Mucosa of descending colon (tissue), 3 donors: ENCODE measurements at regions not wholly inside any gene's neighbourhood (a gene's known extent, or its start where the extent isn't known, plus 50 kb on each side); places are given as distances from the start of the nearest gene placed in this dataset.

ENCODE experiments used
- ATAC-seq: fragments of 200-7000 bp; cut with Tn5 transposase; one replicate; pipeline ENCODE4 v1.9.1; 2020; ENCODE audit warnings: mild to moderate bottlenecking, moderate library complexity
- DNase-seq, 3 donors: peaks; one replicate each; pipeline ENCODE4 v3.0.0-alpha.2; 2020
- H3K36me3 ChIP-seq: fragments of 200-600 bp; one replicate; pipeline ENCODE4 v1.8.0; 2021; ENCODE audit warnings: low read depth, mild to moderate bottlenecking
- H3K4me1 ChIP-seq: fragments of 200-600 bp; one replicate; pipeline ENCODE4 v1.8.0; 2021; ENCODE audit warnings: low read depth, mild to moderate bottlenecking
- H3K4me3 ChIP-seq: fragments of 200-600 bp; one replicate; pipeline ENCODE4 v1.8.0; 2021; ENCODE audit warnings: mild to moderate bottlenecking
- H3K9me3 ChIP-seq: fragments of 200-600 bp; one replicate; pipeline ENCODE4 v1.8.0; 2021; ENCODE audit warnings: mild to moderate bottlenecking
- CTCF ChIP-seq: fragments of 200-600 bp; IDR thresholded peaks from one replicate; pipeline ENCODE4 v1.8.0; 2022; ENCODE audit warnings: antibody characterized with exemption, mild to moderate bottlenecking
- intact Hi-C, 2 donors: fragments of 100-400 bp; cut with DNase I in 1 of 2; cut with micrococcal nuclease in 1 of 2; formaldehyde crosslinking; loops; one replicate each; pipeline versions ENCODE4 v1.11.0 to v1.11.1; 2022; cut with DNase I, micrococcal nuclease
- donor health status: DM: no; HTN: no; CAD: no; lungs with moderate emphysema.
- donor health status: DM: no; HTN: no; CAD: no.
- donor health status: DM: no; HTN: yes; CAD: no.

GRCh38 chr15:61403884-61404283 is 174.8 kb upstream of the RORA start:
- no peak for DNase-seq
- no peak for TF ChIP-seq CTCF
- Histone ChIP-seq H3K4me1 (no peaks in the 10 kb centered on the region), H3K4me3 (no peak overlapping the region), H3K9me3 (no peaks in the 10 kb centered on the region), H3K36me3 (no peaks in the 10 kb centered on the region)
- no peak for ATAC-seq
- intact Hi-C loops: no loop called here

GRCh38 chr15:61401903-61402698 is 173.0 kb upstream of the RORA start:
- DNase-seq: no peak
- intact Hi-C loops: no loop called here

GRCh38 chr15:61398310-61398709 is 169.2 kb upstream of the RORA start:
- Histone ChIP-seq H3K4me1 (no peaks in the 10 kb centered on the region), H3K4me3 (no peak overlapping the region), H3K36me3 (no peaks in the 10 kb centered on the region), H3K9me3 (no peaks in the 10 kb centered on the region)
- intact Hi-C loops: no loop called here
- no peak for DNase-seq
- ATAC-seq: no peak
- TF ChIP-seq CTCF: no peak

More at GRCh38 chr15:61401903-61402698, 173.0 kb upstream of the RORA start:
- Histone ChIP-seq H3K4me3 (no peak overlapping the region), H3K9me3 (no peaks in the 10 kb centered on the region), H3K4me1 (no peaks in the 10 kb centered on the region), H3K36me3 (no peaks in the 10 kb centered on the region)
- no peak for TF ChIP-seq CTCF
- no peak for ATAC-seq

- TF ChIP-seq CTCF: no peak
- Histone ChIP-seq H3K4me1 (no peaks in the 10 kb centered on the region), H3K36me3 (no peaks in the 10 kb centered on the region), H3K9me3 (no peaks in the 10 kb centered on the region), H3K4me3 (no peak overlapping the region)
- DNase-seq: peak in 1 of 3 donors; percentile 21
- intact Hi-C loops: no loop called here
- ATAC-seq: peak; percentile 88
Measured at GRCh38 chr15:61396235-61396919, 167.3 kb upstream of the RORA start.

- Histone ChIP-seq H3K9me3 (no peaks in the 10 kb centered on the region), H3K36me3 (no peaks in the 10 kb centered on the region), H3K4me1 (no peaks in the 10 kb centered on the region), H3K4me3 (no peak overlapping the region)
- intact Hi-C loops: no loop called here
- ATAC-seq (peak; percentile 16), DNase-seq (no peak)
- TF ChIP-seq CTCF: no peak
Measured at GRCh38 chr15:61393949-61394348, 164.8 kb upstream of the RORA start.
